Suprapubic skin (tissue), 3 donors: ENCODE measurements at regions not wholly inside any gene's neighbourhood (a gene's known extent, or its start where the extent isn't known, plus 50 kb on each side); places are given as distances from the start of the nearest gene placed in this dataset.

ENCODE experiments used
- CTCF ChIP-seq, 2 donors: fragments of 200-600 bp in 1 of 2; fragments of 450-650 bp in 1 of 2; sonication (generic) in 1 of 2; IDR thresholded peaks; one replicate each; pipeline ENCODE4 v1.5.1; 2016 to 2019; ENCODE audit warnings: antibody characterized with exemption in 2 of 2, mild to moderate bottlenecking in 1 of 2, moderate library complexity in 1 of 2
- POLR2A ChIP-seq, 2 donors: fragments of 450-650 bp; IDR thresholded peaks; one replicate each; pipeline ENCODE4 v1.6.1; 2017; ENCODE audit warnings: antibody characterized with exemption in 2 of 2, mild to moderate bottlenecking in 2 of 2, moderate library complexity in 2 of 2

- TF ChIP-seq CTCF (IDR thresholded peaks at IDR 0.05) (no peak), POLR2A (IDR thresholded peaks at IDR 0.05) (no peak)
These were observed 701.6 kb upstream of the CBLB start for GRCh38 chr3:106570426-106570825.
